GM21619 (cell line): ENCODE measurements at regions not wholly inside any gene's neighbourhood (a gene's known extent, or its start where the extent isn't known, plus 50 kb on each side); places are given as distances from the start of the nearest gene placed in this dataset.
"Not testable (repeated sequence)": the region's sequence is repeated elsewhere in the genome, so short reads cannot be mapped to it uniquely, and the experiment has no call there.

Source experiments
- ATAC-seq: cut with Tn5 transposase; IDR thresholded peaks from one replicate; pipeline ENCODE4 v1.9.1; 2021; ENCODE audit not compliant: unreplicated experiment

DNA sequence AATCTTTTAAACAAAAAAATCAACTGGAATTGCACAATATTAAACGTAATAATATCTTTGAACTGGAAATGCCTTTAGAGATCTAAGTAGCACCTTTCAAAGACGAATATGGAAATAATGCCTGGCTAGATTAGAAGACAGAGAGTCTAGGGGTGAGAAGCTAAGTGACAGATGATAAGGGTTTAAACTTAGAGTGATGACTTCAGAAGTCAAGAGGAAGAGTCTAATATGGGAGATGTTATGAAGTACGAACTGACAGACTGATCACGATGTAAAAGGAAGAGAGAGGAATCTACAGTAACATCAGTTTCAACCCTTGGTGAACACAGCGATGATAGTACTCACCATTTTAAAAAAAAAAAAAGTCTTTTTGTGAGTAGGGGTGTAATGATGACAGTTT is 57.9 kb downstream of the HINT1 start:
- no peak for ATAC-seq

DNA sequence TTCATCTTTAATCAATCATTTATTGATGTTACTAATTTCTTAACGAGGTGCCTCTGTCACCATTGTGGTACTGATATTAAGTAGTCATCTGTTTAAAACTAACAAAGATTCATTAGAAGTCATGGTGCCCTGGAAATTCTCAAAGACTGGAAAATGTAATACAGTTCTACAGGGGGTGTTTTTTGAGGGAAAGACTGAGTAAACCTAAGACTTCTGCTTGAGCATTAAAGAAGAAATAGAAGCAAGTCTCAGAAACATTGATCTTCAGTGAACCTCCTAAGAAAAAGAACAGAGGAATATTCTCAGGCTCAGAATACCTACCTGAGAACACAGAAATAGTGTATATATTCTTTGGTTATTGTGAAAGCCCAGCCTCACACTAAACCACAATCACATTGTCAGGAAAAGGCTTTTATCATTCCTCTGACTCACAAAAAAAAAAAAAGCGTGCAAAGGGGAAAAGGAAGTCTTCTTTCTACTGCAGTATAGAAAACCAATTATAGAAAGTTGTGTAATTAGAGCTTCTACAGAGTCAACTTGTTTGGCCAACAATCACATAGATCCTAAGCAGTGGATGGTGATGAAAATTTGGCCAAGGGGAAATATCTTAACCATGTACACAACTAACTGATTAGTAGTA is 60.8 kb downstream of the HINT1 start:
- no peak for ATAC-seq

DNA sequence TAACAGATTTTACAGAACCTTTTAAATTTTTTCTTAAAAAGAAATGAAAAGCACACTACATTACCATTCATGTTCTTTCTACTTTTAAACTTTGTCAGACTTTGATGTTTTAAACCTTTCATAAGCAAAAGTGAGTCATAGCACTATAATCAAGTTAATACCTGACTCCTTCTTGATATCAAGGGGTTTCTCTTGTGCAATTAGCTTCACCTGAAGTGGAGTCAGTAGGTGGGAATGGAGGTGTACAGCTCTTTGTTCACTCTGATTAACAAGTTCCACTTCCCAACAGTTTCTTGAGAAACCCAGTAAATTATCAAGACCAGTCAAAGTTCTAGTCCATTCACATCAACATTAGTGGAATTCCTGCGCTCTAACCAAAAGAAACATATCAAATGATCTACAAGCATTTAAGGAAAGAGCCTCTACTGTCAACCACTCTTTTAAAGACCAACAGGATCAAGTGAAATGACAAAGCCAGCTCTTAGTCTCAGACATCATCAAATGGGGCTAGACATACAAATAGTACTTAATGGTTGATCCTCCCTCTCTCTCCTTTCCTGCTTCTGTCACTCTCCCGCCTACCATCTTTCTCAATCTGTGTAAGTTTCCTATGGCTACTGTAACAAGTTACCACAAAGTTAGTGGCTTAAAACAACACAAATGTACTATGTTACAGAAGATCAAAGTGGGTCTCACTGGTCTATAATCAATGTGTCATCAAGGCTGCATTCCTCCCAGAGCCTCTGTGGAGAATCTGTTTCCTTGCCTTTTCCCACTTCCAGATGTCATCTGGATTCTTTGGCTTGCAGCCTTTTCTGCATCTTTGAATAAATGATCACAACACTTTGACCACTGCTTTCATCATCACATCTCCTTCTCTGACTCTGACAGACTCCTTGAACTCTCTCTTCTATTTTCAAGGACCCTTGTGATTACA is 68.0 kb downstream of the HINT1 start:
- ATAC-seq = no peak

DNA sequence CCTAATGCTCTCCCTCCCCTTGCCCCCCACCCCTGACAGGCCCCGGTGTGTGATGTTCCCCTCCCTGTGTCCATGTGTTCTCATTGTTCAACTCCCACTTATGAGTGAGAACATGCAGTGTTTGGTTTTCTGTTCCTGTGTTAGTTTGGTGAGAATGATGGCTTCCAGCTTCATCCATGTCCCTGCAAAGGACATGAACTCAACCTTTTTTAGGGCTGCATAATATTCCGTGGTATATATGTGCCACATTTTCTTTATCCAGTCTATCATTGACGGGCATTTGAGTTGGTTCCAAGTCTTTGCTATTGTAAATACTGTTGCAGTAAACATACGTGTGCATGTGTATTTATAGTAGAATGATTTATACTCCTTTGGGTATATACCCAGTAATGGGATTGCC is 69.5 kb downstream of the HINT1 start:
- ATAC-seq = not testable (repeated sequence)

- no peak for ATAC-seq
Observed at GRCh38 chr5:131084436-131084835, 80.6 kb downstream of the HINT1 start.

DNA sequence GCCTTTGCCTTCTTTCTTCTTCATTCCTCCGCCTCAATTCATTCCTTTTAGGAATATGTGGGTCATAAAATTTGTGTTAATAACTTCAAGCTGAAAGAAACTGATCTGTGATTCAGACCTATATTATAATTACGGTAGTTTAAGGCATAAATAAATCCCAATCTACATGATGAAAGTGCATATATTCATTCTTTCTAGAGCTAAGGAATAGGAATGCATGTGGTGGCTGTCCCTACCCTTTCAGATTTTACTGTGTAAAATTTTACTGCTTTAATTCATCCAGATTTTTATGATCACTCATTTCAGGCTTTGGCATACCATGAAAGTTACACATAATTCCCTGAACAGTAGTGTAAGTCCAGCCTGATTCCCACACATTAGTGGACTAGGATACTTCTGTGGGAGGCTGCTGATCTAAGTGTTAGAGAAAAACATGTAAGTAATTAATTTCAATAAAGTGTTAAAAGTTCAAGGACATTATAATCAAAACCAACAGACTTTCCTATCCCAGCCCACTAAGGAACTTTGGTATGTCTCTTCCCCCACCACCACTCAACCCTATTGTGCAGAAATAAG is 83.1 kb downstream of the HINT1 start:
- no peak for ATAC-seq

DNA sequence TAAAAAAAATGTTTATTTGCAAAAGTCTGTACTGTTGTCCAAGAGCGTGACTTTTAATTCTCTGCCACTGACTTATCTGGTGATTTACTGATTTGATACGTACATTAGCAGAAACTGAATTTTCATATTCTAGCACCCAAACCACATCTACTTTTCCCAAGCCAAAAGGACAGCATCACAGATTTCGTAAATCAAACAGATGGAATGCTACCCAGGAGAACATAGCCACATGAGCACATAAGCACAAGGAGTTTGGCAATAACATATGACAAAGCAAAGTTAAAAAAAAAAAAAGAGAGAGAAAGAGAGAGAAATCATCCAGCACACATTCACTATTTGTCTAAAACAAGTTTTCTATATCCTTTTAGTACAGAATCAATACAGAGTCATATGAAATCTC is 83.7 kb downstream of the HINT1 start:
- ATAC-seq = no peak

- ATAC-seq = no peak
Observed at GRCh38 chr5:131079232-131079631, 85.8 kb downstream of the HINT1 start.

GRCh38 chr5:131068893-131069643 is 96.0 kb downstream of the HINT1 start:
- ATAC-seq = peak; percentile 95

GRCh38 chr5:131068076-131068475 is 97.0 kb downstream of the HINT1 start:
- ATAC-seq = no peak

- ATAC-seq = no peak
Observed at GRCh38 chr5:131067636-131068035, 97.4 kb downstream of the HINT1 start.

GRCh38 chr5:131064669-131065371 is 100.2 kb downstream of the HINT1 start:
- peak; percentile 33 for ATAC-seq

GRCh38 chr5:131042021-131042789 is 122.9 kb downstream of the HINT1 start:
- no peak for ATAC-seq

- ATAC-seq = no peak
Observed at GRCh38 chr5:131023498-131023865, 141.6 kb downstream of the HINT1 start.

GRCh38 chr5:131022811-131023497 is 142.1 kb downstream of the HINT1 start:
- no peak for ATAC-seq

DNA sequence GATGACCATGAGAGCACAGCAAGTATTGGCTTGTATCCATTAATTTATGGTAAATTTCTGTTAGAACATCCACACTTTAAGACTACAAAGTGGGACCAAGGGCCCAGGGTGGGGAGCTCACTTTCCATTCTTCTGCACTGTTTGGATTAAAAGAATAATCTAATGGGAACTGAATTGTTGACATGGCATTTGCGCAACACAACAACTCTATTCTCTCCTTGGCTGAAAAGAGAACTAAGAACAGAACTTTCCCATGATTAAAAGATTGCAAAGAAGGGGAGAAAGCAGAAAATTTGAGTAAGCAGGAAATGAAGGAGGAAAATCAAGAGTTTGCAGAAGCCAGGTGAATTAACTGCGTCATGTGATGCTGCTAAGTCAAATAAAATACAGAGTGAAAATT is 143.4 kb downstream of the HINT1 start:
- no peak for ATAC-seq

- no peak for ATAC-seq
Observed at GRCh38 chr5:131019601-131020315, 145.3 kb downstream of the HINT1 start.

DNA sequence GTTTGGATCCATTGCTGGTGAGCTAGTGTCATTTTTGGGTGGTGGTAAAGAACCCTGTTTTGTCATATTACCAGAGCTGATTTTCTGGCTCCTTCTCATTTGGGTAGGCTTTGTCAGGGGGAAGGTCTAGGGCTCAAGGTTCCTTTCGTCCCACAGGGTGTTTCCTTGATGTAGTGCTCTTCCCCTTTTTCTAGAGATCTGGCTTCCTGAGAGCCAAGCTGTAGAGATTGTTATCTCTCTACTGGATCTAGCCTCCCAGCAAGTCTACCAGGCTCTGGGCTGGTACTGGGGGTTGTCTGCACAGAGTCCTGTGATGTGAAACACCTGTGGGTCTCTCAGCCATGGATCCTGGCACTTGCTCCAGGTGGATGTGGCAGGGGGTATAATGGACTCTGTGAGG is 145.9 kb downstream of the HINT1 start:
- ATAC-seq = no peak

DNA sequence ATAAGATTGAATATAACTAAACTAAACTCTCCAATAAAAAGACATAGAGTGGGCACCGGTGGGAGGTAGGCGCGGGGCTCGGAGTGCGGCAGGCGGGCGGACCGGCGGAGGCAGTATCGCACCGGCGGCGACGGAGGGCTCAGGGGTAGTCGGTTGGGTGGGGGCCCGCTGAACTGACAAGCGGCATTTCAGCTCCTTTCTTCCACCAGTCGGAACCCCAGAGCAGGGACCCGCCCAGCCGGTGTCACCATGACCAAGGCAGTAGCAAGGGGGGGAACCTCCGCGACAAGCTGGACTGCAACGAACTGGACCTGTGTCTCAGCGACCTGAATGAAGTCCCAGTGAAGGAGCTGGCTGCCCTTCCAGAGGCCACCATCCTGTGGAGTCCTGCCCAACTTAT is 156.7 kb downstream of the HINT1 start:
- no peak for ATAC-seq
